Hematopoietic multipotent progenitor cell (in vitro differentiated cells): ENCODE measurements at regions not wholly inside any gene's neighbourhood (a gene's known extent, or its start where the extent isn't known, plus 50 kb on each side); places are given as distances from the start of the nearest gene placed in this dataset.
"Not testable (repeated sequence)": the region's sequence is repeated elsewhere in the genome, so short reads cannot be mapped to it uniquely, and the experiment has no call there.

Source experiments
- DNase-seq, 3 donors: peaks; one replicate each; pipeline ENCODE4 v3.0.0-alpha.2; 2011 to 2015; ENCODE audit warnings: low read depth in 2 of 3, low spot score in 2 of 3

DNA sequence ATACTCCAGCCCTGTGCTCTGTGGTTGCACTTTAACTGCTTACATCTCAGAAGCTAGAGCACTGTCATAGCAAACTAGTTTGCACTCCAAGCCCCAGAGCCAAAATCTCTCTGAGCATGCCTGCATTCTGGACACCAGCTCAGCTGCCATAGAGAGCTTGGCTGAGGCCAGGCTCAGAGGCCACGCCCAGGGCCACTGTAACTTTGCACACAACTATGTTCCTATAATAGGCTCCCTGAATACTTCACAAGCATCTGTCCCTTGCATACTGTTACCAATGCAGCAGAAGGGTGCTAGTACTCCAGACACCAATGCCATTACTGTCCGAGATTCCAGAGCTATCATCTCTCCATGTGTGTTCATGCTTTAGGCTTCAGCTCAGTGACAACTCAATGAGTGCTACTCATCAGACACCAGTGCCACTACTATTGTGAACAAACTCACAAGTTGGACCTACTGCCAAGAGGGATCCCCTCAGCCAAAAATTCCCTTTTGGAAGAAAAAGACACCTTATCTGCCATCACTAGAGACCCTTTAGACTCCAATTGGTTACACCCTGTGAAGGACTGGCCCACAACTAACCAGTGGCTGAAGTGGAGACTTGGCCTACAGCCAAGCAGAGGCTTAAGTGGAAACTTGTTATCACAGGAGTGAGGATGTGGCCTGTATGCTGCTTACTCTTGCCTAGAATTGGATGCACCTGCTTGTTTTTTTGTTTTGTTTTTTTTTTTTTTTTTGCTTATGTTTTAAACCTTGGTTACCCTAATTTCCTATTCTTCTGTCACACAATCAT is 211.6 kb upstream of the MAGI2 start:
- DNase-seq, result no peak

- no peak for DNase-seq
Measured at GRCh38 chr7:79658304-79658703, 204.8 kb upstream of the MAGI2 start.

DNA sequence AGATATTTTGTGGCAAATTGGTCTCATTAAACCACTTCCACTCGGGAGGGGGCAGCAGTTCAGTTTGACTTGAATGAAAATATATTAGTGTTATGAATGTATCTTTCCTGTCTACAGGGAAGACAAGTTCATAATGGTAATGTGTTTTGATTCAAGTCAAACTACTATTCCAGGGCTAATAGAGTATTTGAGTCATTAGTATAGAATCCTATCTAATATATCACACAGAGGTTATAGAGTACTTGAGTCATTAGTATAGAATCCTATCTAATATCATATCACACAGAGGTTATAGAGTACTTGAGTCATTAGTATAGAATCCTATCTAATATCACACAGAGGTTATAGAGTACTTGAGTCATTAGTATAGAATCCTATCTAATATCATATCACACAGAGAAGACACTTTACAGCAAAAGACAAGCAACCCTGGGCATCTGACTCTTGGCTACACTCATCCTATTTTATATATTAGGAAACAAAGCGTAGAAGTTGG is 199.7 kb upstream of the MAGI2 start:
- no peak for DNase-seq

GRCh38 chr7:79652619-79653018 is 199.2 kb upstream of the MAGI2 start:
- no peak for DNase-seq

DNA sequence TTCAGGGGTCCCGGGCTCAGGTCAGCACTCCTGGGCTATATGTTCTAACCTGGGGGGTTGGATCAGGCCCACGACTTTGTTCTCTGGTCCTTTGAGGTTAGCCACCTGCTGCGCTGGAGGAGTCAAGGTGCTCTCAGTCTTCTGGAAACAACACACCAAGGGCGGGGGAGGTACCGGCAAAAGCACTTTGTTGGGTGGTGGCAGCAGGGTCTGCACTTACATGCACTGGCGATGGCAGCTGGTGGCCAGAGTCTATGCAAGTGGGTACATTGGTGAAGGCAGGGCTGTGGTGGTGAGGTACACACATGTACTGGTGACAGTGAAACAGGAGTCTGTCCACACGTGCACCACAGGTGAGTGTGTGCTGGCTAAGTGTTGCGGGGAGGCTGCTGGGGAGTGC is 194.2 kb upstream of the MAGI2 start:
- DNase-seq, result no peak

DNA sequence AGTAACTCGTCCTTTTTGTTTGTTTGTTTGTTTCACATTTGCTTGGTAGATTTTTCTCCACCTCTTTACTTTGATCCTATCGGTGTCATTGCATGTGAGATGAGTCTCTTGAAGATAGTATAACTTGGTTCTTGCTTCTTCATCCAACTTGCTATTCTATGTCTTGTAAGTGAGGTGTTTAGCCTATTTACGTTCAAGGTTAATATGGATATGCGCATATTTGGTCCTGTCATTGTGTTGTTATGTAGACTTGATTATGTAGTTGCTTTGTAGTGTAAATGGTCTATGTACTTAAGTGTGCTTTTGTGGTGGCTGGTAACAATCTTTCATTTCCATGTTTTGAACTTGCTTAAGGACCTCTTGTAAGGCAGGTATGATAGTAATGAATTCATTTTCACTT is 192.8 kb upstream of the MAGI2 start:
- no peak for DNase-seq

- DNase-seq, result no peak
Measured at GRCh38 chr7:79636849-79637248, 183.4 kb upstream of the MAGI2 start.

DNA sequence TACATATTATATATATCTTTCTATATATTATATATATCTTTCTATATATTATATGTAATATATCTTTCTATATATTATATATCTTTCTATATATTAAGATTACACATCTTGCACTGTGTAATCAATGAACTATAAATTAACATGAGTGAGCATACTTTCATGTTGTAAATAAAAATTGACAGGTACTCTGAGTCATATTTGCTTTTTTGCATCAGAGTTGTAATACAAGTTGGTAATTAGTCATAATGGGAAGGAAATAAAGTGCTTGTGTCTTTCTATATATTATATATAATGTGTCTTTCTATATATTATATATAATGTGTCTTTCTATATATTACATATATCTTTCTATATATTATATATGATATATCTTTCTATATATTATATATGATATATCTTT is 172.5 kb upstream of the MAGI2 start:
- DNase-seq, result not testable (repeated sequence)

- DNase-seq, result no peak
Measured at GRCh38 chr7:79624336-79624735, 170.9 kb upstream of the MAGI2 start.

DNA sequence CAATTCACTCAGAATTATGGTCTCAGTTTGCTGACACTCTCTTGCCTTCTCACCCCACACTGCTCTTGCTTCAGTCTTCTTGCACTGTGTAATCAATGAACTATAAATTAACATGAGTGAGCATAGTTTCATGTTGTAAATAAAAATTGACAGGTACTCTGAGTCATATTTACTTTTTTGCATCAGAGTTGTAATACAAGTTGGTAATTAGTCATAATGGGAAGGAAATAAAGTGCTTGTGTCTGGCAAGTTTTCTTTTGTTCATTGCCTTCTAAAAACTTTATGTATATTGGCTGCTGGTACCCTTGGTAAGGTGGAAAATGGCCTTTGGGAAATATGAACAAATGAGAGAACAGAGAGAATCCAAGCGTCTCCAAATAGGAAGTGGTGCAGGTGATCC is 169.3 kb upstream of the MAGI2 start:
- DNase-seq, result no peak

- no peak for DNase-seq
Measured at GRCh38 chr7:79620291-79620690, 166.8 kb upstream of the MAGI2 start.

DNA sequence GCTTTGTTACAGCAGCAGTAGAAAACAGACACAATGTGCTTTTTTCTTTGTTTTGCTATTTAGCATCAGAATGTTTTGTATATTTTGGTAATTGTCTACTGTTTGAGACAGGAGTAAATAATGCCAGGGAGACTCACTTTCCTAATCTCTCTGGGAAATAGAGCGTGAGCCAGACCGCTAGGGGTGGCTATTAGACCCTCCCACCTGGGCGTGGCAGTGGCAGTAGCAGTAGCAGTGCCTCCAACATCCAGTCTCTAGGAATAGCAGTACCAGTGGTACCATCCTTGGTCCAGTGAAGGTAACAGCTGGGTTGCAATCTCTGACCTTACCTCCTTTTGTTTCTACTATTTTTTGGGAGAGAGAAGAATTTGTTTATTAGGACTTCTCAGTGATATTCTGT is 165.7 kb upstream of the MAGI2 start:
- DNase-seq, result no peak

GRCh38 chr7:79615871-79616640 is 162.6 kb upstream of the MAGI2 start:
- no peak for DNase-seq

DNA sequence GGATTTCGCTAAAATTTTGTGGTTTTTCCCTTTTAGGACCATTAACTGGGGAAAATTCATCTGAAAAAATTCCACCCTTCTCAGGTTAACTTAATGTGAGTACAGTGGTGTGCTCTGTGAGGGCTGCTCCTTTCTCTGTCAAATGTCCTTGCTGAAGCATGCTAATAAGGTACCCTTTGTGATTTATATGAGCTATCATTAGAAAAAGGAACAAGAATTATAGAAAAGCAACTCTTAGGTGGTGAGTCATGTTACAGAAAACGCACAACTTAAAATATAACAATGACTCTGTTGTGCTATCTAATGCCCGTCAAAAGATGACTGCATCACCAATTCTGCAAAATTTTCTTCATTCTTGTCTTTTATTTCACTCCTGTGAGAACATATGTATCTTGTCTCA is 162.0 kb upstream of the MAGI2 start:
- DNase-seq, result no peak

GRCh38 chr7:79612903-79613302 is 159.4 kb upstream of the MAGI2 start:
- DNase-seq, result no peak

- DNase-seq, result no peak
Measured at GRCh38 chr7:79612022-79612421, 158.6 kb upstream of the MAGI2 start.

DNA sequence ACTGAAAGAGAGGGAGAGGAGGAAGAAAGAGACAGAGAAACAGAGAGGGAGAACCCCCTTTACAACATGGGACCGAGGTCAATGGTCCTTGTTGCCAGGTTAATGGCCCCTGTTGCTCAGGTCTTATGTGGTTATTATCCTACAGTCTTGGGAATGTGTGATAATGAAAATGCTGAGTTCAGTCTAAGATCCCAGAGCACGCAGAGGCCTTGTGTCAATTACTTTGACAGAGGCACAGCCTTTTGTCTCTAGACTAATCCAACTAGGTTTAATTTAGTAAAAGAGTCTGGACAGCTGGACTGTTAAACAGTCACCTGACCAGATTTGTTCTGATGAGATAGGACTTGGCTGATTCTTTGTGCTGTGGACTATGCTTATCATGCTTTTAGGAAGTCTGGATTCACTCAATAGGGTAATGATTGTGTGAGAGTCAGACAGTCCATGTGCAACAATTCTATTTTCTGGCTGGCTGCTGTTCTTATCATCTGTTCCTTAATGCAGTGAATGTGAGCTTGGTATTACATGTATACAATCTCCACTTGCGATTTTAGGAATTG is 157.4 kb upstream of the MAGI2 start:
- no peak for DNase-seq

DNA sequence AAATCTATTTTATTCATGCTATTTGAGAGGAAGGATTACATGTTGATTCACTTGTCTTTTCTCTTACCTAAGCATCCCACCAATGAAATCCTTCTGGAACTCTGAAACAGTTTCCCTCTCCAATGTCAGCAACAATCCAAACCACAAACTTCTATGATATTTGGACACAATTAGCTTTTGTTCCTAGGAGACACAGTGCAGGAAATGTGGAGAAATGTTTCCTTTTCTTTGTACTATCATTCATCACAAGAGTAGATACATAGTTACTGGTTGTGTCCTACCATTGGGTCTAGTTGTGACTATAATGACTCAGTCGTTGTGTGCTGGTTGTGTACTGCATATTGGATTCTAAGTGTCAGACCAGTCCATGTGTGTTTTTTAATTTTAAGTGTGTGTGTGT is 156.8 kb upstream of the MAGI2 start:
- no peak for DNase-seq

GRCh38 chr7:79608005-79608404 is 154.5 kb upstream of the MAGI2 start:
- DNase-seq, result no peak

DNA sequence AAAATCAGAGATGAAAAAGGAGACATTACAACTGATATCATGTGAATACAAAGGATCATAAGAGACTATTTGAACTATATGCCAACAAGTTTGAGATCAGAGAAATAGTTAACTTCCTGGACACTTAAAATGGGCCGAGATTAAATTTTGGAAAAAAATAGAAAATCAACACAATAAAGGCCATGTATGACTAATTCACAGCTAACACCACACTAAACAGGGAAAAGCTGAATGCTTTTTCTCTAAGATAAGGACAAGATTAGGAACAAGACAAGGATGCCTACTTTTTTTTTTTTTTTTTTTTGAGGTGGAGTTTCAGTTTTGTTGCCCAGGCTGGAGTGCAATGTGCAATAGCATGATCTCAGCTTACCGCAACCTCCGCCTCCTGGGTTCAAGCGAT is 151.4 kb upstream of the MAGI2 start:
- no peak for DNase-seq

DNA sequence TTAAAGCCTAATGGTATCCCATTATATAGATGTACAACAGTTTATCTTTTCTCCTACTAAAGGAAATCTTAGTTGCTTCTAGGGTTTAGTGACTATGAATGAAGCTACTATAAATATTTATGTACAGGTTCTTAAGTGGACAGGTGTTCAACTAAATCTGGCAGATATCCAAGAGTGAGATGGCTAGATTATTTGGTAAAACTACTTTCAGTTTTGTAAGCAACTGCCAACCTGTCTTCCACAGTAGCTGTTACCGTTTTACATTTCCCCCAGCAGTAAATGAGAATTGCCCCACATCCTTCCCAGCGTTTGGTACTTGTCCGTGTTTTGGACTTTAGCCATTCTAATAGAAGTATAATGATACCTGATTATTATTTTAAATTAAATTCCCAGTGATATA is 144.9 kb upstream of the MAGI2 start:
- DNase-seq, result no peak

DNA sequence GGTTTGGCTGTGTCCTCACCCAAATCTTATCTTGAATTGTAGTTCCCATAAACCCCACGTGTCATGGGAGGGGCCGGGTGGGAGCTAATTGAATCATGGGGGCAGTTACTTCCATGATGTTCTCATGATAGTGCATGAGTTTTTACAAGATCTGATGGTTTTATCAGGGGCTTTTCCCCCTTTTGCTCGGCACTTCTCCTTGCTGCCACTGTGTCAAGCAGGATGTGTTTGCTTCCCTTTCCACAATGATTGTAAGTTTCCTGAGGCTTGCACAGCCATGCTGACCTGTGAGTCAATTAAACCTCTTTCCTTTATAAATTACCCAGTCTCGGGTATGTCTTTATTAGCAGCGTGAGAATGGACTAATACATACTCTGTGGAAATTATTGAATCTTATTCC is 141.2 kb upstream of the MAGI2 start:
- DNase-seq, result not testable (repeated sequence)
